ENCODE measurements at regions not wholly inside any gene's neighbourhood (a gene's known extent, or its start where the extent isn't known, plus 50 kb on each side); places are given as distances from the start of the nearest gene placed in this dataset.
A peak's percentile ranks its signal among the peaks of the same experiment; 100 is the strongest.

DNA sequence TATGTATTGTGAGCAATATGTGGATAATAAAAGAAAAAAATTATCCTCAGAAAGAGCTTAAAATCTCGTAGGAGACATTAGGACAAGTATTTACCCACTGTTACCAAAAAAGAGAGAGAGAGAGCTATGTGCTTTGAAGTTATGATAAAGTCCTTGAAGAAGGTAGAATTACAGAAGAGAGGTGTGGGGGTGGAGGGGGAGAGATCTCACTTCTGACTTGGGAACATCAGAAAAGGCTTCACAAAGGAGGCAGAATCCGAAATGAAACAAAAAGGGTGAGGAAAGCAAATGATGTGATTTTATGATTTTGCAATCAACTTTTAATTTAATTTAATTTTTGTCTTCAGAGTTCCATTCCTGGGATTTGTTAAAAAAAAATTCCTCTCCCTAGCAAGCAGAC lies 311.8 kb upstream of the ATP2B1 start:
- TF ChIP-seq, protein P1, sequence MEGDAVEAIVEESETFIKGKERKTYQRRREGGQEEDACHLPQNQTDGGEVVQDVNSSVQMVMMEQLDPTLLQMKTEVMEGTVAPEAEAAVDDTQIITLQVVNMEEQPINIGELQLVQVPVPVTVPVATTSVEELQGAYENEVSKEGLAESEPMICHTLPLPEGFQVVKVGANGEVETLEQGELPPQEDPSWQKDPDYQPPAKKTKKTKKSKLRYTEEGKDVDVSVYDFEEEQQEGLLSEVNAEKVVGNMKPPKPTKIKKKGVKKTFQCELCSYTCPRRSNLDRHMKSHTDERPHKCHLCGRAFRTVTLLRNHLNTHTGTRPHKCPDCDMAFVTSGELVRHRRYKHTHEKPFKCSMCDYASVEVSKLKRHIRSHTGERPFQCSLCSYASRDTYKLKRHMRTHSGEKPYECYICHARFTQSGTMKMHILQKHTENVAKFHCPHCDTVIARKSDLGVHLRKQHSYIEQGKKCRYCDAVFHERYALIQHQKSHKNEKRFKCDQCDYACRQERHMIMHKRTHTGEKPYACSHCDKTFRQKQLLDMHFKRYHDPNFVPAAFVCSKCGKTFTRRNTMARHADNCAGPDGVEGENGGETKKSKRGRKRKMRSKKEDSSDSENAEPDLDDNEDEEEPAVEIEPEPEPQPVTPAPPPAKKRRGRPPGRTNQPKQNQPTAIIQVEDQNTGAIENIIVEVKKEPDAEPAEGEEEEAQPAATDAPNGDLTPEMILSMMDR (IDR thresholded peaks at IDR 0.05; ENCODE audit: insufficient read depth, low read depth, low read length, missing control alignments), result no peak
- DNase-seq (ENCODE audit: low read depth), result no peak
- H3K4me3 ChIP-seq (ENCODE audit: low read depth, low read length), result no peak overlapping the region

DNA sequence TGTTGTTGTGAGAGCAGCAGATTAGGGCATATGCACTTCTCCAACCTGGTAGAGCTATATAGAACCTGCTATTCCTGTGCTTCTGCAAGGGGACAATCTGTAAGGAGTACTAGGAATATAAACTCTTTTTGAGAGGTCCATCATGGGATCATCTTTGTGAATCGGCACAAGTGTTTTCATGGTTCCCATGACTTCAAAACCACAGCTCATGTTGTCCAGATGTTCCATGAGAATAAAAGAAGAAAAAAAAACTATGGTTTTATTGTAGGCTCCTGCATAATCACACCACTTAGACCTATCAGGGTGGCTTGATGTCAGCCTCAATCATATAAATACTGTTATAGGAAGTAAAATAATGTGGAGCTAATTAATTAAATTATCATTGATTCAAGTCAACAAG lies 311.4 kb upstream of the ATP2B1 start:
- no peak overlapping the region for H3K4me3 ChIP-seq (ENCODE audit: low read depth, low read length)
- no peak for DNase-seq (ENCODE audit: low read depth)
- TF ChIP-seq, protein P1 (IDR thresholded peaks at IDR 0.05; ENCODE audit: insufficient read depth, low read depth, low read length, missing control alignments), result no peak

DNA sequence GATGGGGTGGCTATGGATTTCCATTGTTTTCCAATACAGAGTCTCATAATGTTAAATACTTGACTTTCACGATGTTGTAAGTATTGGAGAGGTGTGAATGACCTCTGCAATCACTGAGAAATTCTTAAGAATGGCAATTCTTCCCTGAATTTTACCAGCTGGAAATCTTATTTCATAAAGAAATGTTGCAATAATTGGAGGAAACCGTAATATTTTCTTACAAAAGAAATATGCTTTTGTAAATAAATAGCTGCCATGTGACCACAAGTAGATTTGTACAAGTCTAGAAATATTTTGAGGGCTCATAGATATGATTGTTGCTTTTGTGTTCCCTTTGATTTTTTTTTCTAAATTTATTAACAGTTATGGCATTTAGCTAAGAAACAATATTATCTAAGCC lies 308.7 kb upstream of the ATP2B1 start:
- DNase-seq (ENCODE audit: low read depth), result no peak
- H3K4me3 ChIP-seq (ENCODE audit: low read depth, low read length), result no peak overlapping the region
- TF ChIP-seq, protein P1 (IDR thresholded peaks at IDR 0.05; ENCODE audit: insufficient read depth, low read depth, low read length, missing control alignments), result no peak

DNA sequence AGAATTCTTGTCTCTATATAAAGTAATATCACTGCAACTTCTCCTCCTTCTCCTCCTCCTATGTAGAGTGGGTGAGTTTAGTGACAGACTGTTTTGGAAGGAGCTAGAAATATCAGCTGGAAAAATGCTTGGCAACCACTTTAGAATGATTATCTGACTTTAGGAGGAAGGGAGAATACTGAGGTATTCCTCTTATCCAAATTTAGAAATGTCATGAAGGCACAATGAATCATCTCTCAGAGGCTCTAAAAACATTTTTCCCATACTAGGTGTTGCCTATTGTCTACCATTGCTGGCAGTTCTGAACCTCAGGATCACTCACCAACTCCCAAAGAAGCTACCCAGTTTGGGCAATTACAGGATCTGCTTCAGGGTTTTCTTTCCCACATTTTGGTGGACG lies 306.6 kb upstream of the ATP2B1 start:
- H3K4me3 ChIP-seq (ENCODE audit: low read depth, low read length), result no peak overlapping the region
- no peak for DNase-seq (ENCODE audit: low read depth)
- TF ChIP-seq, protein P1 (IDR thresholded peaks at IDR 0.05; ENCODE audit: insufficient read depth, low read depth, low read length, missing control alignments), result no peak

DNA sequence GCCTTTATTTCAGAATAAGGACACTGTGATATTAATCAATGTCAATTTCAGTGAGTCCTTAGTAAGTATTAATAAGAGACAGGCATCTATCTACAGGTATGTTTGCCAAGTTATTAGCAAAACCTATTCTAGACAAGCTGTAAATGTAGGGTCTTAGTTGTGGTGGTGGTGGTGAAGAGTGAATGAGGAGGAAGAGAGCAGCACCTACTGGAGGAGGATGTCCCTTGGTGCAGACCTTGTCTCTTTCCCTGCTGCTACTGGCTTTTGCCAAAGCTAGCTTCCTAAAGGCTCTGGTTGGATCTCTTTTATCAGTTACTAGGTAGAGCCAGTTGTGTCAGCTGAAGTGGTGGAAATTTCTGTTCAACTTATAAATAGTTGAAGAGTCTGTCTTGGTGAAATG lies 304.8 kb upstream of the ATP2B1 start:
- H3K4me3 ChIP-seq (ENCODE audit: low read depth, low read length), result no peak overlapping the region
- peak; percentile 47 for DNase-seq (ENCODE audit: low read depth)
- TF ChIP-seq, protein P1 (IDR thresholded peaks at IDR 0.05; ENCODE audit: insufficient read depth, low read depth, low read length, missing control alignments), result peak; percentile 43

DNA sequence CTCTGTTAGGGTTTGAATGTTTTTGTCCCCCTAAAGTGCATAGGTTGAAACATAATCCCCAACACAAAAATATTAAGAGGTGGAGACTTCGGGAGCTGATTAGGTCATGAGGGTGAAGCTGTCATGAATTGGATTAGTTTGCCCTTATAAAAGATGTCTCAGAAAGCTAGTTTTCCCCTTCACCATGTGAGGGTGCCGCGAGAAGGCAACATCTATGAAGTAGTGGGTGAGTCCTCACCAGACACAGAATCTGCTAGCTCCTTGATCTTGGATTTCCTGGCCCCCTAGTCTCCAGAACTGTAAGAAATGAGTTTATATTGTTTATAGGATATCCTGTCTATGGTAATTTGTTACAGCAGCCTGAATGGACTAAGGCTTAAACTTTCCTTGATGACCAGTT lies 301.5 kb upstream of the ATP2B1 start:
- DNase-seq (ENCODE audit: low read depth), result no peak
- TF ChIP-seq, protein P1 (IDR thresholded peaks at IDR 0.05; ENCODE audit: insufficient read depth, low read depth, low read length, missing control alignments), result no peak
- H3K4me3 ChIP-seq (ENCODE audit: low read depth, low read length), result no peak overlapping the region

DNA sequence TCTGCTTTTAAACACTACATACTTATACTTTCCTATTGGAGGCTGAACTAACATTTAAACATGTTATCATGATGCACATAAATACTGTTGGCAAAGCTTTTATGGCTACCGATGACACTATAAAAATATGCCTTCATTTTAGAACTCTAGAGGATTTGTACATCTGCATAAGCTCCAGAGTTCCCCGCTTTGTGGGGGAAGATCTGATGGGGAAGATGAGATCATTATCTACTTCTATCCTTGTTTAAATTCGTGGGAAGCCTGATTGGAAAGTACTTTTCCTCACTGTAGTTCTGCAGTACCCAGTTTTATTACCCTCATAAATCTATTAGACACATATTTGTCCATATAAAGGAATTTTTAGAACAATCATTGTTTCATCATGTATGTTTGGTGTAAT lies 299.6 kb upstream of the ATP2B1 start:
- TF ChIP-seq, protein P1 (IDR thresholded peaks at IDR 0.05; ENCODE audit: insufficient read depth, low read depth, low read length, missing control alignments), result no peak
- H3K4me3 ChIP-seq (ENCODE audit: low read depth, low read length), result no peak overlapping the region
- DNase-seq (ENCODE audit: low read depth), result no peak
